ENCODE measurements at regions not wholly inside any gene's neighbourhood (a gene's known extent, or its start where the extent isn't known, plus 50 kb on each side); places are given as distances from the start of the nearest gene placed in this dataset.

- Histone ChIP-seq H2BK5ac (ENCODE audit: low read depth, low read length, poor library complexity, severe bottlenecking) (no peak overlapping the region), H3K27me3 (ENCODE audit: control insufficient read depth, insufficient read depth, low read length) (no peaks in the 10 kb centered on the region), H3K79me1 (ENCODE audit: low read depth in 1 of 2, low read length in 2 of 2) (no peaks in the 10 kb centered on the region), H3K56ac (ENCODE audit: extremely low read depth, insufficient read depth, low read length) (no peak overlapping the region), H3K9ac (ENCODE audit: low read depth, low read length) (no peak overlapping the region), H3K4ac (ENCODE audit: low read depth, low read length) (no peak overlapping the region), H3K18ac (ENCODE audit: low read depth, low read length) (no peak overlapping the region), H3K23ac (ENCODE audit: low read depth, low read length) (no peak overlapping the region), H3K4me2 (ENCODE audit: low read depth, low read length) (no peak overlapping the region), H2AK5ac (ENCODE audit: low read depth, low read length) (no peak overlapping the region), H4K20me1 (ENCODE audit: insufficient read depth, low read length) (no peaks in the 10 kb centered on the region), H3K36me3 (ENCODE audit: control insufficient read depth, insufficient read depth, low read length) (no peaks in the 10 kb centered on the region), H3K4me1 (ENCODE audit: control insufficient read depth, insufficient read depth, low read length) (no peaks in the 10 kb centered on the region), H2BK20ac (ENCODE audit: low read depth, low read length) (no peak overlapping the region), H2AK9ac (replicated peaks; ENCODE audit: low read depth, low read length, poor library complexity) (no peak overlapping the region), H3K4me3 (ENCODE audit: insufficient read depth, low read depth, low read length) (no peak overlapping the region), H3K14ac (replicated peaks; ENCODE audit: low read depth, low read length) (no peak overlapping the region), H2BK15ac (ENCODE audit: low read depth, low read length) (no peak overlapping the region), H3K9me3 (ENCODE audit: control insufficient read depth, insufficient read depth, low read length) (no peaks in the 10 kb centered on the region), H4K5ac (ENCODE audit: low read depth, low read length) (no peak overlapping the region), H3K27ac (ENCODE audit: insufficient read depth, low read length) (no peak overlapping the region), H2AFZ (replicated peaks; ENCODE audit: low read length, poor library complexity) (no peak overlapping the region), H2BK120ac (ENCODE audit: low read depth, low read length) (no peak overlapping the region), H4K91ac (ENCODE audit: insufficient read depth, low read depth, low read length) (no peak overlapping the region), H4K8ac (ENCODE audit: low read depth in 2 of 2, low read length in 2 of 2) (no peak overlapping the region), H3K9me1 (ENCODE audit: insufficient read depth, low read length) (no peaks in the 10 kb centered on the region)
- DNase-seq (no peak), ATAC-seq (ENCODE audit: low read depth) (no peak)
- TF ChIP-seq RCOR1 (IDR thresholded peaks at IDR 0.05; ENCODE audit: insufficient replicate concordance, low read length): no peak
- no peak for TF ChIP-seq MXI1 (IDR thresholded peaks at IDR 0.05; ENCODE audit: borderline replicate concordance, low read depth, low read length)
- no peak for TF ChIP-seq FOS (IDR thresholded peaks at IDR 0.05; ENCODE audit: low read depth, low read length)
- TF ChIP-seq ELK1 (IDR thresholded peaks at IDR 0.05; ENCODE audit: borderline replicate concordance, low read depth, low read length): no peak
- no peak for TF ChIP-seq RAD21 (IDR thresholded peaks at IDR 0.05; ENCODE audit: low read length)
- TF ChIP-seq POLR2A (IDR thresholded peaks at IDR 0.05; ENCODE audit: low read depth, low read length): no peak
- TF ChIP-seq CEBPB (IDR thresholded peaks at IDR 0.05; ENCODE audit: low read depth, low read length): no peak
- TF ChIP-seq BHLHE40 (IDR thresholded peaks at IDR 0.05; ENCODE audit: low read depth, low read length): no peak
- TF ChIP-seq NFE2L2 (IDR thresholded peaks at IDR 0.05; ENCODE audit: low read depth, low read length): no peak
- TF ChIP-seq MAZ (IDR thresholded peaks at IDR 0.05; ENCODE audit: borderline replicate concordance, low read depth, low read length): no peak
- no peak for TF ChIP-seq CTCF (conservative IDR thresholded peaks at IDR 0.05; ENCODE audit: low read depth, low read length)
- ChIA-PET POLR2A (ENCODE audit: unreplicated experiment) (no interaction called here), CTCF (no interaction called here)
- in situ Hi-C loops (cut with MboI; ENCODE audit: low sequenced_read_pairs) (no loop called here), intact Hi-C loops (cut with micrococcal nuclease) (loop anchor here (5.0 kb wide), 1 partner anchor 144 kb away; the partner anchor contains the start of gene VLDLR), dilution Hi-C loops (cut with HindIII; ENCODE audit: low sequenced_read_pairs, unreplicated experiment) (no loop called here)
- no CpG with 5 or more reads among the region's 3 CpGs for WGBS, 2 experiments (ENCODE audit: extremely low coverage in 2 of 2, insufficient read length in 1 of 2)
- BruUV-seq (replicated peaks): no TSS peak
Measured at GRCh38 chr9:2478421-2478820, 143.2 kb upstream of the VLDLR start.

Data from IMR-90 (cell line).